GM12892 (cell line): ENCODE measurements at regions not wholly inside any gene's neighbourhood (a gene's known extent, or its start where the extent isn't known, plus 50 kb on each side); places are given as distances from the start of the nearest gene placed in this dataset.

Source experiments
- POLR2A ChIP-seq: IDR thresholded peaks from 2 replicates; pipeline ENCODE4 v1.6.1; 2011; ENCODE audit warnings: low read depth, low read length, control low read depth
- TAF1 ChIP-seq: IDR thresholded peaks from 2 replicates; pipeline ENCODE4 v1.6.1; 2011; ENCODE audit warnings: low read depth, mild to moderate bottlenecking, control low read depth, low read length, borderline replicate concordance

GRCh38 chr1:63255153-63255552 lies 67.2 kb upstream of the FOXD3 start:
- TF ChIP-seq POLR2A (no peak), TAF1 (no peak)
